ENCODE measurements at regions not wholly inside any gene's neighbourhood (a gene's known extent, or its start where the extent isn't known, plus 50 kb on each side); places are given as distances from the start of the nearest gene placed in this dataset.

DNA sequence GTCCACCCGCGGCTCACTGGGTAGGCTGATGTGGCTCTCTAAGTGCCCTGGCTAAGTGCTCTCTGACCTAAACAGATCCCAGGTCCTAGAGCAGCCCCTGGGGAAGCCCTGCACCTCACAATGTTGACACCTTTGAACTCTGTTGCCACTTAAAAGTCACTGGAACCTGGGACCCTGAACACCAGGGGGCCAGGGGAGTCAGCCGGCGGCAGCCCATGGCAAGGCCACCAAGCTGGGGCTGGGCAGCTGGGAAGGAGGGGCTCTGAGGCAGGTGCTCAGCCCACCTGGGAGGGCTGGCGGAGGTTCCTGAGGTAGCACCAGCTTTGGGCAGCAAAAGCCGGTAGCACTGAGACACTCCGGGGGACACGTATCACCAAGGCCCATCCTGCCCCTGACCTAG lies 129.0 kb downstream of the CHSY1 start:
- intact Hi-C loops (cut with micrococcal nuclease; ENCODE audit: unreplicated experiment) (no loop called here), in situ Hi-C loops (cut with HindIII; ENCODE audit: low pct_unique_long_range_greater_than_20kb, low sequenced_read_pairs) (no loop called here)
- H3K9me3 ChIP-seq (ENCODE audit: control insufficient read depth, insufficient read depth, low read depth, low read length): peaks cover 2% of the 10 kb centered on the region; the same call in 1 of the 2 replicates
- POLR2A ChIA-PET: no interaction called here
- DNase-seq (ENCODE audit: low read depth, low spot score) (no peak), ATAC-seq (no peak)
- CTCF ChIA-PET: no interaction called here
- H3K27ac ChIP-seq (ENCODE audit: low read length): peak overlapping the region; percentile 75; the same call in 1 of the 2 replicates
- BruUV-seq (replicated peaks): no TSS peak
- H3K27me3 ChIP-seq (ENCODE audit: control insufficient read depth, insufficient read depth, low read length): no peaks in the 10 kb centered on the region
- peaks cover 34% of the 10 kb centered on the region for H3K4me1 ChIP-seq (ENCODE audit: control insufficient read depth, insufficient read depth, low read length)
- H3K36me3 ChIP-seq (ENCODE audit: control insufficient read depth, insufficient read depth, low read length): no peaks in the 10 kb centered on the region
- no peak for TF ChIP-seq TCF7L2 (IDR thresholded peaks at IDR 0.05; ENCODE audit: low read depth, low read length)
- no peak overlapping the region for H3K4me3 ChIP-seq (ENCODE audit: low read depth in 2 of 2, low read length in 2 of 2)

- TF ChIP-seq REST (IDR thresholded peaks at IDR 0.05; ENCODE audit: insufficient read depth in 1 of 2, low read depth in 2 of 2, low read length in 1 of 2): no peak
- TF ChIP-seq POLR2AphosphoS5 (IDR thresholded peaks at IDR 0.05; ENCODE audit: low read depth, low read length): no peak
- no peak for TF ChIP-seq SIN3A (IDR thresholded peaks at IDR 0.05; ENCODE audit: borderline replicate concordance, insufficient read depth, low read depth, low read length)
- TF ChIP-seq TCF7L2 (IDR thresholded peaks at IDR 0.05; ENCODE audit: low read depth, low read length): no peak
- TF ChIP-seq, protein P1, sequence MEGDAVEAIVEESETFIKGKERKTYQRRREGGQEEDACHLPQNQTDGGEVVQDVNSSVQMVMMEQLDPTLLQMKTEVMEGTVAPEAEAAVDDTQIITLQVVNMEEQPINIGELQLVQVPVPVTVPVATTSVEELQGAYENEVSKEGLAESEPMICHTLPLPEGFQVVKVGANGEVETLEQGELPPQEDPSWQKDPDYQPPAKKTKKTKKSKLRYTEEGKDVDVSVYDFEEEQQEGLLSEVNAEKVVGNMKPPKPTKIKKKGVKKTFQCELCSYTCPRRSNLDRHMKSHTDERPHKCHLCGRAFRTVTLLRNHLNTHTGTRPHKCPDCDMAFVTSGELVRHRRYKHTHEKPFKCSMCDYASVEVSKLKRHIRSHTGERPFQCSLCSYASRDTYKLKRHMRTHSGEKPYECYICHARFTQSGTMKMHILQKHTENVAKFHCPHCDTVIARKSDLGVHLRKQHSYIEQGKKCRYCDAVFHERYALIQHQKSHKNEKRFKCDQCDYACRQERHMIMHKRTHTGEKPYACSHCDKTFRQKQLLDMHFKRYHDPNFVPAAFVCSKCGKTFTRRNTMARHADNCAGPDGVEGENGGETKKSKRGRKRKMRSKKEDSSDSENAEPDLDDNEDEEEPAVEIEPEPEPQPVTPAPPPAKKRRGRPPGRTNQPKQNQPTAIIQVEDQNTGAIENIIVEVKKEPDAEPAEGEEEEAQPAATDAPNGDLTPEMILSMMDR (IDR thresholded peaks at IDR 0.05): no peak
- no peaks in the 10 kb centered on the region for H3K27me3 ChIP-seq (ENCODE audit: control insufficient read depth, insufficient read depth, low read length)
- H3K9me3 ChIP-seq (ENCODE audit: control insufficient read depth, insufficient read depth, low read depth, low read length): no peaks in the 10 kb centered on the region
- DNase-seq (ENCODE audit: low read depth, low spot score) (no peak), ATAC-seq (0 out of 2 replicates have a peak, but pooled peaks have one; percentile 7)
- peak overlapping the region; percentile 75 for H3K27ac ChIP-seq (ENCODE audit: low read length)
- POLR2A ChIA-PET: no interaction called here
- in situ Hi-C loops (cut with HindIII; ENCODE audit: low pct_unique_long_range_greater_than_20kb, low sequenced_read_pairs): no loop called here
- no TSS peak for BruUV-seq (replicated peaks)
- CTCF ChIA-PET: no interaction called here
- no peaks in the 10 kb centered on the region for H3K36me3 ChIP-seq (ENCODE audit: control insufficient read depth, insufficient read depth, low read length)
- peaks cover 29% of the 10 kb centered on the region for H3K4me1 ChIP-seq (ENCODE audit: control insufficient read depth, insufficient read depth, low read length)
- no peak overlapping the region for H3K4me3 ChIP-seq (ENCODE audit: low read depth in 2 of 2, low read length in 2 of 2)
- intact Hi-C loops (cut with micrococcal nuclease; ENCODE audit: unreplicated experiment): no loop called here
Observed at GRCh38 chr15:101122266-101122665, 129.6 kb downstream of the CHSY1 start.

- CTCF ChIA-PET: interaction anchor here (0.6 to 0.7 kb wide), 2 partner anchors 70 to 169 kb away, joined by 3 to 5 read pairs; no protein-coding TSS in a partner anchor
- no peak for DNase-seq (ENCODE audit: low read depth, low spot score)
- BruUV-seq (replicated peaks): no TSS peak
- in situ Hi-C loops (cut with HindIII; ENCODE audit: low pct_unique_long_range_greater_than_20kb, low sequenced_read_pairs) (no loop called here), intact Hi-C loops (cut with micrococcal nuclease; ENCODE audit: unreplicated experiment) (no loop called here)
- Histone ChIP-seq H3K4me1 (ENCODE audit: control insufficient read depth, insufficient read depth, low read length) (peaks cover 23% of the 10 kb centered on the region), H3K27ac (ENCODE audit: low read length) (peak overlapping the region; percentile 75), H3K27me3 (ENCODE audit: control insufficient read depth, insufficient read depth, low read length) (no peaks in the 10 kb centered on the region), H3K4me3 (ENCODE audit: low read depth in 2 of 2, low read length in 2 of 2) (peak overlapping the region; percentile 9 to 33; a peak in 3 of 4 replicates), H3K36me3 (ENCODE audit: control insufficient read depth, insufficient read depth, low read length) (no peaks in the 10 kb centered on the region), H3K9me3 (ENCODE audit: control insufficient read depth, insufficient read depth, low read depth, low read length) (no peaks in the 10 kb centered on the region)
- ATAC-seq: peak; percentile 83
- POLR2A ChIA-PET: no interaction called here
- no peak for TF ChIP-seq POLR2AphosphoS5 (IDR thresholded peaks at IDR 0.05; ENCODE audit: low read depth, low read length)
- no peak for TF ChIP-seq TCF7L2 (IDR thresholded peaks at IDR 0.05; ENCODE audit: low read depth, low read length)
- TF ChIP-seq REST (IDR thresholded peaks at IDR 0.05; ENCODE audit: insufficient read depth in 1 of 2, low read depth in 2 of 2, low read length in 1 of 2): no peak
- TF ChIP-seq, protein P1 (IDR thresholded peaks at IDR 0.05): no peak; the same call in 1 of the 2 replicates
- 0 out of 2 replicates have a peak, but pooled peaks have one; percentile 41 for TF ChIP-seq SIN3A (IDR thresholded peaks at IDR 0.05; ENCODE audit: borderline replicate concordance, insufficient read depth, low read depth, low read length)
Observed at GRCh38 chr15:101121511-101122090, 130.2 kb downstream of the CHSY1 start.

Data from Panc1 (cell line).